Lower lobe of right lung (tissue), 2 donors: ENCODE measurements at regions not wholly inside any gene's neighbourhood (a gene's known extent, or its start where the extent isn't known, plus 50 kb on each side); places are given as distances from the start of the nearest gene placed in this dataset.
"Not testable (repeated sequence)": the region's sequence is repeated elsewhere in the genome, so short reads cannot be mapped to it uniquely, and the experiment has no call there.

Source experiments
- ATAC-seq, 2 donors: fragments of 200-7000 bp; cut with Tn5 transposase; one replicate each; pipeline ENCODE4 v1.9.1; 2020 to 2022; ENCODE audit warnings: mild to moderate bottlenecking in 2 of 2, moderate library complexity in 2 of 2
- DNase-seq: peaks from one replicate; pipeline ENCODE4 v3.0.0-alpha.2; 2020
- H3K27ac ChIP-seq: fragments of 200-600 bp; one replicate; pipeline ENCODE4 v1.8.0; 2022
- H3K27me3 ChIP-seq: fragments of 200-600 bp; one replicate; pipeline ENCODE4 v1.8.0; 2022; ENCODE audit warnings: low read depth
- H3K36me3 ChIP-seq: fragments of 200-600 bp; one replicate; pipeline ENCODE4 v1.8.0; 2022; ENCODE audit warnings: mild to moderate bottlenecking
- H3K4me1 ChIP-seq: fragments of 200-600 bp; one replicate; pipeline ENCODE4 v1.8.0; 2022
- H3K4me3 ChIP-seq: fragments of 200-600 bp; one replicate; pipeline ENCODE4 v1.8.0; 2022; ENCODE audit warnings: mild to moderate bottlenecking
- H3K9me3 ChIP-seq: fragments of 200-600 bp; one replicate; pipeline ENCODE4 v1.8.0; 2022
- CTCF ChIP-seq: fragments of 200-600 bp; IDR thresholded peaks from one replicate; pipeline ENCODE4 v1.8.0; 2022; ENCODE audit warnings: antibody characterized with exemption, mild to moderate bottlenecking
- intact Hi-C: fragments of 100-400 bp; cut with DNase I; formaldehyde crosslinking; loops from one replicate; pipeline ENCODE4 v1.11.0; 2022
- donor health status: DM: no; HTN: yes; CAD: no; lungs with severe emphysema.

DNA sequence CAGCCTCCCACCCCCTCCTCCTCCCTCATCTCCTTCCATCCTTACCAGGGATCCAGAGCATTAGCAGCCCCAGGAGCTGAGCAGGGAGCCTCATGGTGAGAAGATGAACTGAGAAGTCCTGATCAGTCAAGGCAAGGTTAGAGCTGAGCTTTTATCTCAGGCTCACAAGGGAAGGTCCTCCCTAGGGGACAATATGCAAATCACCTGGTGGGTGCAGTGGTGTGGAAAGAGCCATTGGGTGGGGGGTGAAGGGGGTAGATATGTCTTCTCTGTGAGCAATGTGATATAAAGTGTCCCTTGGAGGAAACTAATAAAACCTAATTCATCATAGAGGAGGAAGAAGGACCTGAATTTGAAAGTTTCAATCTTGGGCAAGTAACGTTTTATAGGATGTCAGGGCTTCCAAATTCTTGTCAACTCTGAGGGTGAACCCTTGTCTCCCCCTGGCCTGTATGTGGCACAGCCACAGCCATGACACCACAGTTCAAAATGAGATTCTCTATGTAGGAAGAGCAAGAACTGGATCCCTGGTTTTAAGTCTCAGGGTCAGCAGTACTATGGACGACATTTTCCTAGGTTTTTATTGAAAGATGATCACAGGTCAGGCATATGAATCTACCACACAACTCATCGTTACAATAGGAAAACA, 543.5 kb downstream of the RPIA start:
- DNase-seq, H3K27ac ChIP-seq, H3K36me3 ChIP-seq, H3K9me3 ChIP-seq, H3K4me3 ChIP-seq, H3K4me1 ChIP-seq, H3K27me3 ChIP-seq, intact Hi-C loops, ATAC-seq: not testable (repeated sequence)

DNA sequence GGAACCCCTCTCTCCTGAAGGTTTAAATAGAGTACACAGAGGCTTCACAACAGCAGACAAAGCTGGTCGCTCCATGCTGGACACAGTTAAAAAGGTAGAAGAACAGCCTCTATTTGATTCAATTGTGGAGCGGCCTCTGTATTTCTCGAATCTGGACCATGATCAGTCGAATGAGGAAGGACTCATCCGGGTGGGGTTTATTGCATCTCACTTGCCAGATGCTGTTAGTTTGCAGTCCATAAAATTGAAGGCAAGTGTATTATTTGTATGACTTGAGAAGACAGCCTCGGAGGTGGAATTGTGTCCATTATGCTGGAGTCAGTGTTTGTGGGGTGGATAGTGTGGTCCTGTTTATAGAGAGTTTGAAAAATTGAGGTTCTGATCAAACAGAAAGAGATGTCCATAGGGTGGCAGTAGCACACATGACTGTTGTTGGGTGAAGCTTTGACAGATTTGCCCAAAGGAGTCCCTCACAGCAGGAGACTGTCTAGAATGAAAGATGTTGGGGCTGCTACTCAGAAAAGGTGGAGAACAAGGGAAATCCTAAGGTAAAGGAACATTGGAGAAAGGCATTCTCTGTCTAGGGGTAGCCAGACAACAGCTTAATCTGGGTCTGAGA, 545.5 kb downstream of the RPIA start:
- H3K4me1 ChIP-seq, DNase-seq, H3K27ac ChIP-seq, H3K4me3 ChIP-seq, H3K27me3 ChIP-seq, intact Hi-C loops, ATAC-seq, H3K36me3 ChIP-seq, H3K9me3 ChIP-seq: not testable (repeated sequence)

DNA sequence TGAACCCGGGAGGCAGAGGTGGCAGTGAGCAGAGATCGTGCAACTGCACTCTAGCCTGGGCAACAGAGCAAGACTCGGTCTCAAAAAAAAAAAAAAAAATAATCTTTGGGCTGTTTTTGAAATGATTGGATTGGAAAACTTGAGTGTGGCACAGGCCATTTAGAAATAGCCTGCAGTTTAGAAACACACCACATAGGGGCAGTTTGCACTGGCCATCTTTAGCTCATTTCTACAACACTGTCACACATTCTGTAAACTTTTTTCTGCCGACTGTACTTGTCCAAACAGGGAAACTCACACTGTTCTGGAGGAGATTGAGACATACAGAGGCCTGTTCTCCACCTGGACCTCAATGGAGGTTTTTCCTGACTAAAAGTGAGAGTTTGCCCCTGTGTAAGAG, 546.3 kb downstream of the RPIA start:
- H3K36me3 ChIP-seq, H3K27me3 ChIP-seq, DNase-seq, H3K4me3 ChIP-seq, H3K4me1 ChIP-seq, H3K27ac ChIP-seq, H3K9me3 ChIP-seq, intact Hi-C loops, ATAC-seq: not testable (repeated sequence)

- TF ChIP-seq CTCF: peak; percentile 29
- DNase-seq, intact Hi-C loops, H3K9me3 ChIP-seq, H3K27ac ChIP-seq, H3K4me1 ChIP-seq, H3K36me3 ChIP-seq, H3K4me3 ChIP-seq, H3K27me3 ChIP-seq: not testable (repeated sequence)
- peak; percentile 60 to 66 for ATAC-seq
These were observed 551.7 kb downstream of the RPIA start for GRCh38 chr2:89243114-89243700.

- intact Hi-C loops, H3K9me3 ChIP-seq, H3K27me3 ChIP-seq, H3K4me1 ChIP-seq, H3K4me3 ChIP-seq, ATAC-seq, H3K36me3 ChIP-seq, DNase-seq, H3K27ac ChIP-seq: not testable (repeated sequence)
These were observed 552.9 kb downstream of the RPIA start for GRCh38 chr2:89244407-89244806.

GRCh38 chr2:89245478-89245877, 554.0 kb downstream of the RPIA start:
- ATAC-seq, H3K36me3 ChIP-seq, H3K9me3 ChIP-seq, H3K27me3 ChIP-seq, H3K27ac ChIP-seq, H3K4me1 ChIP-seq, DNase-seq, H3K4me3 ChIP-seq, intact Hi-C loops: not testable (repeated sequence)

GRCh38 chr2:89246027-89246426, 554.6 kb downstream of the RPIA start:
- intact Hi-C loops: not testable (repeated sequence)

GRCh38 chr2:89246620-89247019, 555.1 kb downstream of the RPIA start:
- DNase-seq, H3K27ac ChIP-seq, ATAC-seq, H3K27me3 ChIP-seq, H3K36me3 ChIP-seq, H3K4me1 ChIP-seq, H3K4me3 ChIP-seq, H3K9me3 ChIP-seq, intact Hi-C loops: not testable (repeated sequence)

More at GRCh38 chr2:89246027-89246426, 554.6 kb downstream of the RPIA start:
- not testable (repeated sequence) for H3K4me3 ChIP-seq, H3K36me3 ChIP-seq, H3K9me3 ChIP-seq, H3K4me1 ChIP-seq, H3K27ac ChIP-seq, ATAC-seq, DNase-seq, H3K27me3 ChIP-seq

- H3K36me3 ChIP-seq, DNase-seq, intact Hi-C loops, H3K27me3 ChIP-seq, H3K4me1 ChIP-seq, ATAC-seq, H3K27ac ChIP-seq, H3K4me3 ChIP-seq, H3K9me3 ChIP-seq: not testable (repeated sequence)
These were observed 563.5 kb downstream of the RPIA start for GRCh38 chr2:89255013-89255412.

DNA sequence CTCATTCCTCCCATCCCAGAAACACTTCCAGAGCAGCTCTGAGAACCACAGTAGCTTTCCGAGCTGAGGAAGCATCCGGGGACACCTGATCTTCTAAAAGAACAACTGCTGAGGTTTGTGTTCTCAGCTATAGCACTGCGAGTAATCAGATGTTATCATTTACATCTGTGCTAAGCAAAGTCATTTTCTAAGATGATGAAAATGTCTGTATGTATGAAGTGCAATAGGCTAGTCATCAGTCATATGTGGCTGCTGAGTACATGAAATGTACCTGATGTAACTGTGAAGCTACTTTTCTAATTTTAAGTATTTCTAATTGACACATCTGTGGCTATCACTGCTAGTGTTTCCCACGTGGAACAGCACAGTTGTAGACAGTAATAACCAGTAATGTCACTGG, 582.0 kb downstream of the RPIA start:
- H3K4me1 ChIP-seq, H3K27me3 ChIP-seq, ATAC-seq, H3K9me3 ChIP-seq, DNase-seq, intact Hi-C loops, H3K36me3 ChIP-seq, H3K27ac ChIP-seq, H3K4me3 ChIP-seq: not testable (repeated sequence)

DNA sequence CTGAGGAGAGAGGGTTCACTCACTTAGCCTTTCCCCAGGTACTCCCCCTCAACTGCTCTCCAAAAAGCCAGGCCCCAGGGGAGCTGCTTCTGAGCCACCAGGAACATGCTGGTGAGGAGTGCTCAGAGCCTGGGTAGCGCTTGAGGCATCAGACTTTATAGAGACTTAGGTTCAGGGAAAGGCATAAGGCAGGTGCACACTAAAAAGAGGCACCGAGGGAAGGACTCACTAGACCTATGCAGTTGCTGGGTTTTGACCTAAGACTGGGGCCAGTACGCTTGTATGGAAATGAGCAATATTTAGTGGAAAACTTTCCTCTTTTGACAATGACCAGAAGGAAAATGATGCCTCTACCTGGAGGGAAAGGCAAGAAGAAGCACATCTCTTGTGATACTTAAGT, 589.1 kb downstream of the RPIA start:
- ATAC-seq: peak in 1 of 2 donors; percentile 15
- H3K27ac ChIP-seq, H3K4me1 ChIP-seq, DNase-seq, H3K4me3 ChIP-seq, H3K9me3 ChIP-seq, H3K27me3 ChIP-seq, H3K36me3 ChIP-seq, intact Hi-C loops: not testable (repeated sequence)

- H3K9me3 ChIP-seq, ATAC-seq, H3K27me3 ChIP-seq, DNase-seq, H3K4me3 ChIP-seq, H3K27ac ChIP-seq, H3K36me3 ChIP-seq, intact Hi-C loops, H3K4me1 ChIP-seq: not testable (repeated sequence)
These were observed 595.1 kb downstream of the RPIA start for GRCh38 chr2:89286448-89287080.

DNA sequence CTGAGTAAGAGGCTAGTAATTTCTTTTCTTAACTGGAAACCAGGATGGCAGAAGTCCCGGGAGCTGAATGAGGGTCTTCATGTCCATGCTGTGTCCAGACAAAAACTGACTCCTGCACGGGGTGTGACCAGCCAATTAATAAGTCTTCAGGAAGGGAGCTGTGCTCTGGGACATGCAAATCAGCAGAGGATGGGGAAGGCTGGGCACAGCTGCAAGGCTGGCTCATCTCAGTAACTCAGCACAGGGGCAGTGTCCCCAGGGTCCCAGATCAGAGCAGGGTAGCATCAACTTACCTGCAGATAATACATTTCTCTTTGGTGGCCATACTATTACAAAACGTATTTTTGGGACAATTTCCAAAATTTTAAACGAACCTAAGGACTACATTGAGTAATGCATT, 595.6 kb downstream of the RPIA start:
- H3K9me3 ChIP-seq, H3K36me3 ChIP-seq, ATAC-seq, H3K27ac ChIP-seq, H3K27me3 ChIP-seq, intact Hi-C loops, H3K4me1 ChIP-seq, DNase-seq, H3K4me3 ChIP-seq: not testable (repeated sequence)
